DND-41 (cell line): ENCODE measurements at regions not wholly inside any gene's neighbourhood (a gene's known extent, or its start where the extent isn't known, plus 50 kb on each side); places are given as distances from the start of the nearest gene placed in this dataset.

Source experiments
- CTCF ChIP-seq: IDR thresholded peaks from 2 replicates; pipeline ENCODE4 v1.5.1; 2012; ENCODE audit warnings: borderline replicate concordance, low read length, moderate library complexity, mild to moderate bottlenecking; ENCODE audit not compliant: poor library complexity, severe bottlenecking; ENCODE audit errors: extremely low read depth
- EZH2 ChIP-seq: IDR thresholded peaks from 3 replicates; pipeline ENCODE4 v1.6.1; 2012; ENCODE audit warnings: borderline replicate concordance, low read depth, mild to moderate bottlenecking, moderate library complexity, low read length, inconsistent platforms; ENCODE audit not compliant: severe bottlenecking

DNA sequence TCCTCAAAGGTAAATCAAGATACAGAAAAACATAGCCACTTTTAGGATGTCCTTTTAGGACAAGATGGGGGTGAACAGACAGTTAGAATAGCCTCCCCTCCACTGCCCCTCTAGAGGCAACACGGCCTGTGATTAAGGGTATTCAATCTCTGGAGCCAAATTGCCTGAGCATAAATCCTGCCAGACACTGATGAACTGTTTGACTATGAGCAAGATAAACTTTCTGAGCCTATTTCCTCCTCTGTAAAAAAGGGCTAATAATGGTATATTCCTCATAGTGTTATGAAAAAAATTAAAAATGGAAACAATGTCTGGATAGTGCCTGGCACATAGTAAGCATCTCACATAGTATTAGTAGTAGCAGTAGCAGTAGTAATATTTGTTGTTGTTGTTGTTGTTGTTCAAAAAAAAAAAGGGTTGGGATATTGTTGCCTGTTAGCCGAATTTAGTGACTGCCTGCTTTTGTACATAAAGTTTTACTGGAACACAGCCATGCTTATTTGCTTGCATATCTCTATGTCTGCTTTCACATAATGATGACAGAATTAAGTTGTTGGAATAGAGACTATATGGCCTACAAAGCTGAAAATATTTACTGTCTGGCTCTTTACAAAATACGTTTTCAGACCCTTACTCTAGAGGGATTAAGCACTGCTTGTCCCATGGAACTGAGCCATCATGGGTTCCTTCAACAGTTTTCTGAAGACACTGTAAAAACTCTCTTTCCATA lies 536.3 kb downstream of the TLE4 start:
- no peak for TF ChIP-seq EZH2
- TF ChIP-seq CTCF = no peak
